ENCODE measurements at regions not wholly inside any gene's neighbourhood (a gene's known extent, or its start where the extent isn't known, plus 50 kb on each side); places are given as distances from the start of the nearest gene placed in this dataset.
"Not testable (repeated sequence)": the region's sequence is repeated elsewhere in the genome, so short reads cannot be mapped to it uniquely, and the experiment has no call there.

GRCh38 chr16:8130197-8130596 is 460.1 kb downstream of the TMEM114 start:
- no peak for DNase-seq (ENCODE audit: low read depth, low spot score)
- no peak for TF ChIP-seq CTCF (IDR thresholded peaks at IDR 0.05; ENCODE audit: insufficient read depth, low read length, missing control alignments)
- ChIA-PET CTCF (no interaction called here), POLR2A (no interaction called here)
- H3K4me3 ChIP-seq (ENCODE audit: low read depth, low read length) = no peak overlapping the region

DNA sequence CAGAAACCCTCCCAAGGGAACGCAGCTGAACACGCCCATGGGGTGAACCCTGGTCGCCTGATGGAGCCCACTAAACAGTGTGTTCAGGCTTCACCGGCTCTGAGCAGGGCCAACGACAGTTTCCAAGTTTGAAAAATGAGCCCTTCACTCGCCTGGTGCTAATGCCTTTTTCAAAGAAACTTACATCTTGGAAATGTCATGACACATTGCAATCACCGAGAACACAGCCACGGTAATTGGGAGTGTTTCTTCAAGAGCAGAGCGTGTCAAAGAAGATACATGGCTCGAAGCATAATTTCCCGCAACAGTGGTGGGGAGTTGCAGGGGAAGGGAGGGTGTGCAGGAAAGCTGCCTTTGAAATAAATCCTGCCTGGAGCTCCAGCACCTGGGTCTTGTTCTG is 463.2 kb downstream of the TMEM114 start:
- ChIA-PET CTCF (no interaction called here), POLR2A (no interaction called here)
- DNase-seq (ENCODE audit: low read depth, low spot score) = no peak
- H3K4me3 ChIP-seq (ENCODE audit: low read depth, low read length) = no peak overlapping the region
- no peak for TF ChIP-seq CTCF (IDR thresholded peaks at IDR 0.05; ENCODE audit: insufficient read depth, low read length, missing control alignments)

DNA sequence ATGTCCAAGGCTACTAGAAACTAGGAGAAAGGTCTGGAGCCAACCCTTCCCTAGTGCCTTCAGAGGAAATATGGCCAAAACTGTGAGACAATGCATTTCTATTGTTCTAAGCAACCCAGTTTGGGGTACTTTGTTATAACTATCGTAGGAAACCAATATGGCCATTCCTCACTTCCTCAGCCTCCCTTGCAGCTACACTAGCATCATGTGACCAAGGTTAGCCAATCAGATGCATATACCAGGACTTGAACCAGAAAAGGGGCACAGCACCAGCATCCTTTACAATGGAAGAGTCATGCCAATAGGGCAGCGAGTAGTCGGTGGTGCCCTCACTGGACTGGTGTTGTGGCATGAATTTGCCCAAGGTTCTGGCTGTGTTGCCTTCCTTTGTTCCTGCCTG is 464.0 kb downstream of the TMEM114 start:
- ChIA-PET POLR2A (no interaction called here), CTCF (no interaction called here)
- TF ChIP-seq CTCF (IDR thresholded peaks at IDR 0.05; ENCODE audit: insufficient read depth, low read length, missing control alignments) = no peak
- H3K4me3 ChIP-seq (ENCODE audit: low read depth, low read length) = no peak overlapping the region
- DNase-seq (ENCODE audit: low read depth, low spot score) = no peak

GRCh38 chr16:8120001-8120400 is 470.3 kb downstream of the TMEM114 start:
- no peak for TF ChIP-seq CTCF (IDR thresholded peaks at IDR 0.05; ENCODE audit: insufficient read depth, low read length, missing control alignments)
- DNase-seq (ENCODE audit: low read depth, low spot score) = no peak
- POLR2A ChIA-PET = no interaction called here
- H3K4me3 ChIP-seq (ENCODE audit: low read depth, low read length) = no peak overlapping the region
- CTCF ChIA-PET = no interaction called here

GRCh38 chr16:8115814-8116213 is 474.5 kb downstream of the TMEM114 start:
- no peak overlapping the region for H3K4me3 ChIP-seq (ENCODE audit: low read depth, low read length)
- ChIA-PET CTCF (no interaction called here), POLR2A (no interaction called here)
- TF ChIP-seq CTCF (IDR thresholded peaks at IDR 0.05; ENCODE audit: insufficient read depth, low read length, missing control alignments) = no peak
- no peak for DNase-seq (ENCODE audit: low read depth, low spot score)

GRCh38 chr16:8114941-8115340 is 475.4 kb downstream of the TMEM114 start:
- CTCF ChIA-PET; POLR2A ChIA-PET; DNase-seq (ENCODE audit: low read depth, low spot score): not testable (repeated sequence)

GRCh38 chr16:8113843-8114242 is 476.5 kb downstream of the TMEM114 start:
- no peak for DNase-seq (ENCODE audit: low read depth, low spot score)
- ChIA-PET POLR2A (no interaction called here), CTCF (no interaction called here)
- TF ChIP-seq CTCF (IDR thresholded peaks at IDR 0.05; ENCODE audit: insufficient read depth, low read length, missing control alignments) = no peak
- no peak overlapping the region for H3K4me3 ChIP-seq (ENCODE audit: low read depth, low read length)

More at GRCh38 chr16:8114941-8115340, 475.4 kb downstream of the TMEM114 start:
- not testable (repeated sequence) for H3K4me3 ChIP-seq (ENCODE audit: low read depth, low read length)

All from AG04449 (cell line).